ENCODE measurements at regions not wholly inside any gene's neighbourhood (a gene's known extent, or its start where the extent isn't known, plus 50 kb on each side); places are given as distances from the start of the nearest gene placed in this dataset.

DNA sequence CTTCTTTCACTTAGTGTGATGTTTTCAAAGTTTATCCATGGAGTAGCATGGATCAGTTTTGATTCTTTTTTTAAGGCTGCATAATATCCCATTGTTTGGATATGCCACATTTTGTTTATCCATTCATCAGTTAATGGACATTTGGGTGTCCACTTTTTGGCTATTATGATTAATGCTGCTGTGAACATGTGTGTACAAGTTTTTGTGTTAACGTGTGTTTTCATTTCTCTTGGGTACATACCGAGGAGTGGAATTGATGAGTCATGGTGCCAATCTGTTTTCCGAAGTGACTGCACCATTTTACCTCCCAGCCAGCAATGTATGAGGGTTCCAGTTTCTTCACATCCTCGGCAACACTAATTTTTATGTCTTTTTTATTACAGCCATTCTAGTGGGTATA, 78.4 kb upstream of the CCDC28A start:
- DNase-seq (ENCODE audit: low spot score): no peak

DNA sequence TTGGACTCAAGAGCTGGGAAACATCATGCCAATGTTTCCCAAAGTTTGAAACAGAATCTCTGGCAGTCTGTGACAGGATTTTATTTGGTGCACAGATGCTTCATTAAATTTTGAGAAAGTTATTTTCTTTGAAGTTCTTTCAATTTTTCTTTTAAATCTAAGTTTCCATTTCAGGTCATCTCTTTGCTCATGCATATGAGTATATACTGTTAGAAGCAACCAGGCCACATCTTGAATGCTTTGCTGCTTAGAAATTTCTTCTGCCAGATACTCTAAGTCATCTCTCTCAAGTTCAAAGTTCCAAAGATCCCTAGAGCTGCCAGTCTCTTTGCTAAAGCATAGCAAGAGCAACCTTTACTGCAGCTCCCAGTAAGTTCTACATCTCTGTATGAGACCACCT, 59.1 kb upstream of the CCDC28A start:
- no peak for DNase-seq (ENCODE audit: low spot score)

DNA sequence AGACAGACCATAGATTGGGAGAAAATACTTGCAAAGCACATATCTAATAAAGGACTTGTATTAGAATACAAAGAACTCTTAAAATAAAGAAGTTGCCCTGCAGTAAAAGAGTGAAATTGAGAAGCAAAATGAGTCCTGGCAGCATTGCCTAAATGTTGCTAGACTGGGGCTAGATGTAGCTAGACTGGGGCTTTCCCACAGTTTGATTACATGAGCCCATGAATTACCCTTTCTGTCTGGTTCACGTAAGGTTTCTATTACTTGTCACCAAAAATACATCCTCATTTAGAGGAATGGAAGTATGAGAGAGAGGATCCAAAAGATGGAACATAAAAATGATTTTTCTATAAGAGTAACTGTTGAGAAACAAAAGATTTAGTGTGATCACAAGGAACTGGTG, 57.6 kb upstream of the CCDC28A start:
- no peak for DNase-seq (ENCODE audit: low spot score)

DNA sequence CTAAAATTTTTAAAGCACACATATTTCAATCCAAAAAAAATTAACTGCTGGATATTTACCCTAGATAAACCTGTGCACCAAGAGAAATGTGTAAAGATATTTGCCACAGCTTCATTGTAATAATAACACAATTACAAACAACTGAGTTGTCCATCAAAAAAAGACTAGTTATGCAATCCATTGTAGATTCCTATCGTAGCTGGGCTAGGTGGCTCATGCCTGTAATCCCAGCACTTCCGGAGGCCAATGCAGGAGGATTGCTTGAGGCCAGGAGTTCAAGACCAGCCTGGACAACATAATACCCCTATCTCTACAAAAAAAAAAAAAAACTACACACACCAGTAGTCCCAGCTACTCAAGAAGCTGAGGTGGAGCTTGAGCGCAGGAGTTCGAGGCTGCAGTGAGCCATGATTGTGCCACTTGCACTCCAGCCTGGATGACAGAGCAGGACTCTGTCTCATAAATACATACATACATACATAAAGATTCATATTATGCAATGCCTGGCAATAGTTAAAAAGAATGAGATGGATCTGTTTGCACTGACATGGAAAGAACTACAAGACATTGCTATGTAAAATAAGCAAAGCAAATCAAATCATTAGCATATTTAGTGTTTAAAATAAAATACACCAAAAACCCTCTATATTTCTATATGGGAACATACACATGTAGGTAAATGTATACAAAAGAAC, 56.5 kb upstream of the CCDC28A start:
- no peak for DNase-seq (ENCODE audit: low spot score)

DNA sequence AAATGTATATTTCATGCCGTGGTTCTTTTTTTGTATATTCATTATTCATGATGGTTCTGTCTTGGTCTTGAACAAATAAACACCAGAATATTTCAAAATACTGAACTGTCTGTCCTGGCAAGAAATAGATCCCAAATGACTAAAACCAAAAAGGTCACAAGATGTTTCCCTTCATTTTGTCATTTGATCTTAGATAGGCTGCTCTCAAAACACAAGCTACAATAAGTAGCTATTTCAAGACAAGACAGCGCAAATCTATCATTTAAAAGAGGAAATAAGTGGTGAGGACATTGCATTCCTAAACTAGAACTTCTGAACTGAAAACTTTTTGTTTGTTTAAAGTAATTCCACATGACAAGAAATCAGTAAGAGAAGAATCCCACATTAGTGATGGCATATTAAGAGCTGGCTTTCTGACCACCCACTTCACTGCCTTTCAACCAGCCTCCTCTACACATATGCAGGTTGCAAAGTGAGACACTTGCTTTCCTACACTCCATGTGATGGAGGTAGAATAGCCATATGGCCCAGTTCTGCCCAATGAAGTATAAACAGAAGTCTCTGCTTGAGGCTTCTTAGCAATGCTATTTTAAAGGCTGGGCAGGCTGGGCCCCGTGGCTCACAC, 54.4 kb upstream of the CCDC28A start:
- DNase-seq (ENCODE audit: low spot score): no peak

DNA sequence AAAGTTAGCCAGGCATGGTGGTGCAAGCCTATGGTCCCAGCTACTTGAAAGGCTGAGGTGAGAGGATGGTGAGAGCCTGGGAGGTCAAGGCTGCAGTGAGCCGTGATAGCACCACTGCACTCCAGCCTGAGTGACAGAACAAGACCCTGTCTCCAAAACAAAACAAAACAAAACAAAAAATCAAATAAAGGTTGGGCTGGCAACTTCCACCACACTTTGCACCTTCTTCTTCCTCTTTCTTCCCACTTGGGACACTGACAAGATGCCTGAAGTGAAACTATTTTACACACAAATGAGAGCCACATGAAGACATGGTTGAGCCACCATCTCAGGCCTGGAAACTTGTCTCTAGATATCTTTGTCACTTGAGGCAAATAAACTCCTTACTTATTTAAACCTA, 53.8 kb upstream of the CCDC28A start:
- DNase-seq (ENCODE audit: low spot score): no peak

DNA sequence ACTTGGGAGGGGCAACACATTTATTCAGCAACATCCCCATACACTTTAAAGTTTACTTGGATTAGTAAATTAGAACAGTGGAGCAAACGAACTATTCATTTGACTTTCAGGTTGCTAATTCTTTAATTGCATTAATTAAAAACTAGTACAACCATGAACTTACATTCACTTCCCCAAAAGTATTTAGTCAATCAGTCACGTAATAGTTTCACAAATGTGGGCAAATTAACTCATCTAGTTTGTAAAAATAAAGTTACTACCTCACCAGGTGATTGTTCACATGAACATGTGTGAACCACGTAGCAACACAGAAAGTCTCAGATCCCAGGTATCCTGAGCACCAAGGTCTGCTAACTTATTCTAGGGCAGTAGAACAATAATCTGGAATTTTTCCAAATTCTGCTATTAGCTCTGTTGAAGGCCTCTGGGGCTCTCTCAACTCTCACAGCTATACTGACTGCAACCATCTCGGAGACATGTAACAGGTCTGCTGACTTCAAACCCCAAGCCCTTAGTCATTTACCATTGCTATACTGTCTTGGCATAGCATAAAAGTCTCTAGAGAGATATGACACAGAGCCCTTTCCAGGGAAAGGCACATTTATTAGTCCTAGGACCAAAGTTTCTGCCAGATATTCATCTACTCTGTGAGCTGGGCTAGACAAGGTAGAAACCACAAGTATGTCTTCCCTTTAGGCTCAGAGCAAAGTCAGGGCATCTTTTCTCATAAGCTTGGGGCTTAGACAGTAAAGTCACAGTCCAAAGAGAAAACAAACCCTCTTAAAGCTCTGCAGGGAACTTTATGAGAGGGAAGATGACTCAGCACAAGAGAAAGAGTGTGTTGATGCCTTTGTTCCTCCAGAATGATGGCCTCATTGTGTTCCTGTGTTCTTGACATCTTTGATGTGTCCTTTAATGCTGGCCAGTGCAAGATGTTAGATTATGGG, 50.9 kb upstream of the CCDC28A start:
- no peak for DNase-seq (ENCODE audit: low spot score)
